ENCODE measurements at regions not wholly inside any gene's neighbourhood (a gene's known extent, or its start where the extent isn't known, plus 50 kb on each side); places are given as distances from the start of the nearest gene placed in this dataset.

DNA sequence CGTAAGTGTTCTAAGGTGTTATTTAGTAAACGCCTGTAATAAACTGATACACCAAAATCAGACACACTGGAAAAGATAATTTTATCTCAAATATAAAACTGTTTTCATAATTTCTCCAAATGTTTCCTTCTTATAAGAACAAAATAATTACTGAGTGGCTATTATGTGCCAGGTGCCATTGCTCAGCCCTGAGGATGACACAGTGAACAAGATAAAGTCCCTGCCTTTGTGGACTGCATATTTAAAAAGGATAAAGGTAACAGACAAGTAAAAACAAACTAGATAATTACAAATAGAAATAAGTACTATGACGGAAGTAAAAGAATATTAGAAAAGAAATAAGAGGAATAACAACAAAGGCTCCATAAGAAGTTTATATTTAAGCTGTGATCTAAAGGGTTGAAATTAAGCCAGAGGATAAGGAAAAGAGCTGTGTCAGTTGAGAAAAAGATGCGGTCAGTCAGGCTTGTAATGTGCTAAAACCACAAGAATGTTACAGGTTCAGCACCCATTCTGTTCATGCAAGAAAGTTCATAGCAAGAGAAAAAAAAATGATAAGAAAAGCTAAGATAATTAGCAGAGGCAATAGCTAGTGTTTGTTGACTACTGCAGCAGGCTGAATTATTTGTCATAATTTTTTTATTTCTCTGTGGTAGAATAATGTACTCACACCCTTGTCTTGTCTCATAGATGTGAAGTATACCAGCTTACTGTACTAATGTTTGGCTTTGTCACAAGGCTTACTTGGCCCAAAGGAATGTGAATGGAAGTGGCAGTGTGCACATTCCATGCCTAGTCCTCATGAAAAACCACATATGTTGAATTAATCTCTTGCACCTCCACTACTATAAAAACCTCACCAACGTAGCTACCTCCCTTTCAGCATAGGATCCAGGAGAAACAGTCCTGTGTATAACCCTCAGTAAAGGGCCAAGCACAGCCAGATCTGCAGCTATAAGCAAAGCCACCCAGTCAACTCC, 75.1 kb downstream of the CRPPA start:
- TF ChIP-seq POLR2A (IDR thresholded peaks at IDR 0.05) = no peak
- TF ChIP-seq, protein P1, sequence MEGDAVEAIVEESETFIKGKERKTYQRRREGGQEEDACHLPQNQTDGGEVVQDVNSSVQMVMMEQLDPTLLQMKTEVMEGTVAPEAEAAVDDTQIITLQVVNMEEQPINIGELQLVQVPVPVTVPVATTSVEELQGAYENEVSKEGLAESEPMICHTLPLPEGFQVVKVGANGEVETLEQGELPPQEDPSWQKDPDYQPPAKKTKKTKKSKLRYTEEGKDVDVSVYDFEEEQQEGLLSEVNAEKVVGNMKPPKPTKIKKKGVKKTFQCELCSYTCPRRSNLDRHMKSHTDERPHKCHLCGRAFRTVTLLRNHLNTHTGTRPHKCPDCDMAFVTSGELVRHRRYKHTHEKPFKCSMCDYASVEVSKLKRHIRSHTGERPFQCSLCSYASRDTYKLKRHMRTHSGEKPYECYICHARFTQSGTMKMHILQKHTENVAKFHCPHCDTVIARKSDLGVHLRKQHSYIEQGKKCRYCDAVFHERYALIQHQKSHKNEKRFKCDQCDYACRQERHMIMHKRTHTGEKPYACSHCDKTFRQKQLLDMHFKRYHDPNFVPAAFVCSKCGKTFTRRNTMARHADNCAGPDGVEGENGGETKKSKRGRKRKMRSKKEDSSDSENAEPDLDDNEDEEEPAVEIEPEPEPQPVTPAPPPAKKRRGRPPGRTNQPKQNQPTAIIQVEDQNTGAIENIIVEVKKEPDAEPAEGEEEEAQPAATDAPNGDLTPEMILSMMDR (IDR thresholded peaks at IDR 0.05) = no peak
